SK-N-SH (cell line): ENCODE measurements at regions not wholly inside any gene's neighbourhood (a gene's known extent, or its start where the extent isn't known, plus 50 kb on each side); places are given as distances from the start of the nearest gene placed in this dataset.

Experiments used
- EP300 ChIP-seq, 2 experiments: IDR thresholded peaks; 2 replicates each; pipeline versions ENCODE4 v1.4.0 to v1.6.1; 2012; ENCODE audit warnings: borderline replicate concordance in 1 of 2, low read depth in 1 of 2, low read length in 1 of 2
- FOXJ3 ChIP-seq: sonication (generic); formaldehyde crosslinking; IDR thresholded peaks from 2 replicates; pipeline ENCODE4 v1.5.1; 2020; ENCODE audit warnings: mild to moderate bottlenecking, missing genetic modification reagents
- FOXM1 ChIP-seq: IDR thresholded peaks from 2 replicates; pipeline ENCODE4 v1.4.0; 2012; ENCODE audit warnings: low read depth, mild to moderate bottlenecking
- GATA2 ChIP-seq: sonication (generic); formaldehyde crosslinking; IDR thresholded peaks from 2 replicates; pipeline ENCODE4 v1.5.0; 2020; ENCODE audit warnings: mild to moderate bottlenecking, missing genetic modification reagents
- IRF3 ChIP-seq: fragments of 150-350 bp; IDR thresholded peaks from 2 replicates; pipeline ENCODE4 v1.6.1; 2016; ENCODE audit warnings: mild to moderate bottlenecking, low read depth, low read length
- JUND ChIP-seq: IDR thresholded peaks from 2 replicates; pipeline ENCODE4 v1.4.0; 2012
- MAX ChIP-seq: IDR thresholded peaks from 2 replicates; pipeline ENCODE4 v1.4.0; 2012; ENCODE audit warnings: low read depth
- MXI1 ChIP-seq: IDR thresholded peaks from 2 replicates; pipeline ENCODE4 v1.6.1; 2012; ENCODE audit warnings: mild to moderate bottlenecking, low read depth, low read length, improper control_type of control experiment
- POLR2AphosphoS5 ChIP-seq: IDR thresholded peaks from 2 replicates; pipeline ENCODE4 v1.6.1; 2012; ENCODE audit warnings: low read depth, low read length
- RAD21 ChIP-seq: IDR thresholded peaks from 2 replicates; pipeline ENCODE4 v1.6.1; 2012; ENCODE audit warnings: mild to moderate bottlenecking, low read length
- RFX5 ChIP-seq: IDR thresholded peaks from 2 replicates; pipeline ENCODE4 v1.6.1; 2012; ENCODE audit warnings: mild to moderate bottlenecking, improper control_type of control experiment, low read length
- RXRA ChIP-seq: IDR thresholded peaks from 2 replicates; pipeline ENCODE4 v1.4.0; 2012; ENCODE audit warnings: low read depth, mild to moderate bottlenecking, borderline replicate concordance
- SMC3 ChIP-seq: IDR thresholded peaks from 2 replicates; pipeline ENCODE4 v1.6.1; 2012; ENCODE audit warnings: low read depth, low read length, improper control_type of control experiment
- TEAD4 ChIP-seq: IDR thresholded peaks from 2 replicates; pipeline ENCODE4 v1.4.0; 2012; ENCODE audit warnings: mild to moderate bottlenecking, borderline replicate concordance; ENCODE audit not compliant: insufficient read depth
- USF2 ChIP-seq: fragments of 150-350 bp; IDR thresholded peaks from 2 replicates; pipeline ENCODE4 v1.6.1; 2017; ENCODE audit warnings: antibody characterized with exemption, low read length, low read depth, borderline replicate concordance
- YY1 ChIP-seq: IDR thresholded peaks from 2 replicates; pipeline ENCODE4 v1.4.0; 2012; ENCODE audit warnings: low read depth, mild to moderate bottlenecking
- TF ChIP-seq, protein P1 (sequence below): fragments of 200-600 bp; sonication (generic); IDR thresholded peaks from 2 replicates; pipeline ENCODE4 v1.6.1; 2017; ENCODE audit warnings: antibody characterized with exemption, mild to moderate bottlenecking, moderate library complexity
- TF ChIP-seq, protein P2 (sequence below): IDR thresholded peaks from 2 replicates; pipeline ENCODE4; 2012

DNA sequence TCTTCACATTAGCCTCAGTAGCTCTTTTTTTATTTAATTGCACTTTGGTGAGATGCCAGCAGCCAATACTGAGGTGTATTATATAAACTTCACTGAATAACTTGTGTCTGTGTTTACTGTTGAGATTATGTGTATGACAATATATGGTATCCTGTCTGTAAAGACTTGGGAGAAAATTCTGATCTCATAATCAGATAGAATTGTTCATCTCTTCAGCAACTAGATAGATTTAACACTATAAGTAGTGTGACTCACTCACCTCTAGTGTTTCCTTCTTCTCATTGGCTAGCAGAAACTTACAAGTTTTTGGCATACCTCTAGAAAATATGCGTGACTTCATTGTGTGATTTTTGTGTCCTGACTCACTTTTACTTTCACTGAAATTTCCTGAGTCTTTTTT lies 67.6 kb upstream of the TGFBR2 start (continued):
- TF ChIP-seq MAX (no peak; the same call in 1 of the 2 replicates), RFX5 (no peak), RXRA (peak; percentile 46; the same call in 1 of the 2 replicates), RAD21 (no peak), TEAD4 (no peak), USF2 (no peak), SMC3 (no peak), MXI1 (no peak), JUND (peak; percentile 92), YY1 (no peak), FOXM1 (peak; percentile 43; the same call in 1 of the 2 replicates), POLR2AphosphoS5 (no peak), EP300 (IDR thresholded peaks at IDR 0.05; ENCODE audit: borderline replicate concordance in 1 of 2, low read depth in 1 of 2, low read length in 1 of 2) (peak in 1 of 2 experiments; percentile 76; a peak in 1 of 4 replicates), GATA2 (CRISPR knock-in tag) (no peak), FOXJ3 (no peak), IRF3 (no peak)
- TF ChIP-seq, protein P1, sequence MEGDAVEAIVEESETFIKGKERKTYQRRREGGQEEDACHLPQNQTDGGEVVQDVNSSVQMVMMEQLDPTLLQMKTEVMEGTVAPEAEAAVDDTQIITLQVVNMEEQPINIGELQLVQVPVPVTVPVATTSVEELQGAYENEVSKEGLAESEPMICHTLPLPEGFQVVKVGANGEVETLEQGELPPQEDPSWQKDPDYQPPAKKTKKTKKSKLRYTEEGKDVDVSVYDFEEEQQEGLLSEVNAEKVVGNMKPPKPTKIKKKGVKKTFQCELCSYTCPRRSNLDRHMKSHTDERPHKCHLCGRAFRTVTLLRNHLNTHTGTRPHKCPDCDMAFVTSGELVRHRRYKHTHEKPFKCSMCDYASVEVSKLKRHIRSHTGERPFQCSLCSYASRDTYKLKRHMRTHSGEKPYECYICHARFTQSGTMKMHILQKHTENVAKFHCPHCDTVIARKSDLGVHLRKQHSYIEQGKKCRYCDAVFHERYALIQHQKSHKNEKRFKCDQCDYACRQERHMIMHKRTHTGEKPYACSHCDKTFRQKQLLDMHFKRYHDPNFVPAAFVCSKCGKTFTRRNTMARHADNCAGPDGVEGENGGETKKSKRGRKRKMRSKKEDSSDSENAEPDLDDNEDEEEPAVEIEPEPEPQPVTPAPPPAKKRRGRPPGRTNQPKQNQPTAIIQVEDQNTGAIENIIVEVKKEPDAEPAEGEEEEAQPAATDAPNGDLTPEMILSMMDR, result no peak
- TF ChIP-seq, protein P2, sequence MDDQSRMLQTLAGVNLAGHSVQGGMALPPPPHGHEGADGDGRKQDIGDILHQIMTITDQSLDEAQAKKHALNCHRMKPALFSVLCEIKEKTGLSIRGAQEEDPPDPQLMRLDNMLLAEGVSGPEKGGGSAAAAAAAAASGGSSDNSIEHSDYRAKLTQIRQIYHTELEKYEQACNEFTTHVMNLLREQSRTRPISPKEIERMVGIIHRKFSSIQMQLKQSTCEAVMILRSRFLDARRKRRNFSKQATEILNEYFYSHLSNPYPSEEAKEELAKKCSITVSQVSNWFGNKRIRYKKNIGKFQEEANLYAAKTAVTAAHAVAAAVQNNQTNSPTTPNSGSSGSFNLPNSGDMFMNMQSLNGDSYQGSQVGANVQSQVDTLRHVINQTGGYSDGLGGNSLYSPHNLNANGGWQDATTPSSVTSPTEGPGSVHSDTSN, result peak; percentile 76
